ENCODE measurements at regions not wholly inside any gene's neighbourhood (a gene's known extent, or its start where the extent isn't known, plus 50 kb on each side); places are given as distances from the start of the nearest gene placed in this dataset.
A peak's percentile ranks its signal among the peaks of the same experiment; 100 is the strongest.

- 0 out of 2 replicates have a peak, but pooled peaks have one; percentile 28 for TF ChIP-seq CTCF (IDR thresholded peaks at IDR 0.05; ENCODE audit: control insufficient read depth, extremely low read depth, insufficient read depth)
- DNase-seq (ENCODE audit: low read depth): no peak
- H3K4me3 ChIP-seq (ENCODE audit: low read depth, low read length): no peak overlapping the region
These were observed 576.7 kb upstream of the ZNF462 start for GRCh38 chr9:106286249-106286648.

- no peak for TF ChIP-seq CTCF (IDR thresholded peaks at IDR 0.05; ENCODE audit: control insufficient read depth, extremely low read depth, insufficient read depth)
- no peak for DNase-seq (ENCODE audit: low read depth)
- no peak overlapping the region for H3K4me3 ChIP-seq (ENCODE audit: low read depth, low read length)
These were observed 575.8 kb upstream of the ZNF462 start for GRCh38 chr9:106287091-106287631.

- no peak for DNase-seq (ENCODE audit: low read depth)
- no peak for TF ChIP-seq CTCF (IDR thresholded peaks at IDR 0.05; ENCODE audit: control insufficient read depth, extremely low read depth, insufficient read depth)
- no peak overlapping the region for H3K4me3 ChIP-seq (ENCODE audit: low read depth, low read length)
These were observed 575.2 kb upstream of the ZNF462 start for GRCh38 chr9:106287731-106288130.

- no peak for DNase-seq (ENCODE audit: low read depth)
- H3K4me3 ChIP-seq (ENCODE audit: low read depth, low read length): no peak overlapping the region
- TF ChIP-seq CTCF (IDR thresholded peaks at IDR 0.05; ENCODE audit: control insufficient read depth, extremely low read depth, insufficient read depth): no peak
These were observed 574.3 kb upstream of the ZNF462 start for GRCh38 chr9:106288689-106289088.

- no peak for TF ChIP-seq CTCF (IDR thresholded peaks at IDR 0.05; ENCODE audit: control insufficient read depth, extremely low read depth, insufficient read depth)
- no peak for DNase-seq (ENCODE audit: low read depth)
- no peak overlapping the region for H3K4me3 ChIP-seq (ENCODE audit: low read depth, low read length)
These were observed 571.2 kb upstream of the ZNF462 start for GRCh38 chr9:106291786-106292185.

GRCh38 chr9:106296426-106296825, 566.5 kb upstream of the ZNF462 start:
- DNase-seq (ENCODE audit: low read depth): no peak
- no peak overlapping the region for H3K4me3 ChIP-seq (ENCODE audit: low read depth, low read length)
- no peak for TF ChIP-seq CTCF (IDR thresholded peaks at IDR 0.05; ENCODE audit: control insufficient read depth, extremely low read depth, insufficient read depth)

- peak; percentile 1 for DNase-seq (ENCODE audit: low read depth)
- H3K4me3 ChIP-seq (ENCODE audit: low read depth, low read length): no peak overlapping the region
- no peak for TF ChIP-seq CTCF (IDR thresholded peaks at IDR 0.05; ENCODE audit: control insufficient read depth, extremely low read depth, insufficient read depth)
These were observed 564.0 kb upstream of the ZNF462 start for GRCh38 chr9:106298997-106299396.

All from LNCaP clone FGC (cell line).